Endothelial cell of umbilical vein (primary cell): ENCODE measurements at regions not wholly inside any gene's neighbourhood (a gene's known extent, or its start where the extent isn't known, plus 50 kb on each side); places are given as distances from the start of the nearest gene placed in this dataset.

Source experiments
- BruUV-seq: library from RNA; stranded (reverse); fragments of 400-500 nt; replicated peaks from 2 replicates; lab custom pipeline; 2021; lab: Mats Ljungman, UMichigan
- CTCF ChIA-PET: fragments of 300-600, 350-600 bp; sonication (Branson Sonifier 250); formaldehyde crosslinking; loops from one replicate; lab custom pipeline; 2021; ENCODE audit warnings: antibody characterized with exemption, inconsistent platforms; lab: Charles Lee
- POLR2A ChIA-PET: fragments of 300-600, 350-600 bp; sonication (Branson Sonifier 250); formaldehyde crosslinking; loops from one replicate; lab custom pipeline; 2021; ENCODE audit warnings: antibody characterized with exemption, inconsistent platforms; lab: Charles Lee
- DNase-seq: peaks from one replicate; pipeline ENCODE4 v3.0.0-alpha.2; 2011; ENCODE audit warnings: low read depth, low spot score
- FAIRE-seq: peaks from 2 replicates; lab custom pipeline; 2011; peaks lifted over from hg19 to GRCh38; lab: Jason Lieb, UNC
- H2AFZ ChIP-seq: 2 replicates; pipeline ENCODE4 v1.6.0; 2012; ENCODE audit warnings: low read depth, low read length, control low read depth, inconsistent platforms
- H3K27ac ChIP-seq: 2 replicates; pipeline ENCODE4 v1.5.1; 2011; ENCODE audit warnings: low read depth, mild to moderate bottlenecking, control low read depth, low read length, moderate library complexity; ENCODE audit not compliant: insufficient read depth
- H3K27me3 ChIP-seq, 2 experiments: 2 replicates each; pipeline versions ENCODE4 v1.6.0 to v1.6.1; 2011; ENCODE audit warnings: low read length in 2 of 2, mixed read lengths in 1 of 2; ENCODE audit not compliant: control insufficient read depth in 2 of 2, insufficient read depth in 2 of 2
- H3K36me3 ChIP-seq, 2 experiments: 2 replicates in 1 of 2; 3 replicates in 1 of 2; pipeline ENCODE4 v1.5.1; 2011; ENCODE audit warnings: low read length in 2 of 2, mild to moderate bottlenecking in 1 of 2, moderate library complexity in 1 of 2; ENCODE audit not compliant: control insufficient read depth in 2 of 2, insufficient read depth in 2 of 2; ENCODE audit errors: extremely low read depth in 1 of 2
- H3K4me1 ChIP-seq: 3 replicates; pipeline ENCODE4 v1.5.1; 2011; ENCODE audit warnings: mild to moderate bottlenecking, low read length; ENCODE audit not compliant: control insufficient read depth, insufficient read depth; ENCODE audit errors: extremely low read depth
- H3K4me2 ChIP-seq: 2 replicates; pipeline ENCODE4 v1.6.1; 2011; ENCODE audit warnings: low read length, control low read depth, mixed read lengths; ENCODE audit not compliant: insufficient read depth
- H3K4me3 ChIP-seq, 3 experiments: fragments of 200-600 bp in 1 of 3; sonication (generic), shearing (Covaris generic) in 1 of 3; replicated peaks in 1 of 3; 2 replicates each; pipeline ENCODE4 v1.5.1; 2011 to 2016; ENCODE audit warnings: control low read depth in 3 of 3, low read length in 3 of 3, mild to moderate bottlenecking in 2 of 3, inconsistent platforms in 1 of 3, low read depth in 1 of 3, moderate library complexity in 1 of 3; ENCODE audit not compliant: insufficient read depth in 1 of 3
- H3K79me2 ChIP-seq: 2 replicates; pipeline ENCODE4 v1.6.0; 2012; ENCODE audit warnings: low read length, inconsistent platforms; ENCODE audit not compliant: control insufficient read depth, insufficient read depth
- H3K9ac ChIP-seq: replicated peaks from 2 replicates; pipeline ENCODE3; 2011; ENCODE audit warnings: low read length, control low read depth; ENCODE audit not compliant: insufficient read depth; ENCODE audit errors: extremely low read depth
- H3K9me1 ChIP-seq: replicated peaks from 3 replicates; pipeline ENCODE4 v1.6.0; 2011; ENCODE audit warnings: mild to moderate bottlenecking, low read length; ENCODE audit not compliant: control insufficient read depth, insufficient read depth; ENCODE audit errors: extremely low read depth
- H3K9me3 ChIP-seq: replicated peaks from 2 replicates; pipeline ENCODE4 v1.5.1; 2012; ENCODE audit warnings: low read length, inconsistent platforms; ENCODE audit not compliant: control insufficient read depth, insufficient read depth
- H4K20me1 ChIP-seq: replicated peaks from 2 replicates; pipeline ENCODE3; 2011; ENCODE audit warnings: mild to moderate bottlenecking, low read length; ENCODE audit not compliant: control insufficient read depth, insufficient read depth; ENCODE audit errors: extremely low read depth
- EZH2 ChIP-seq: IDR thresholded peaks from 2 replicates; pipeline ENCODE4 v1.6.1; 2012; ENCODE audit warnings: borderline replicate concordance, low read depth, mild to moderate bottlenecking, moderate library complexity, low read length, inconsistent platforms; ENCODE audit not compliant: severe bottlenecking
- FOS ChIP-seq: IDR thresholded peaks from 2 replicates; pipeline ENCODE4 v1.6.1; 2011; ENCODE audit warnings: mild to moderate bottlenecking, low read length, moderate library complexity, borderline replicate concordance; ENCODE audit not compliant: insufficient read depth
- GATA2 ChIP-seq: IDR thresholded peaks from 2 replicates; pipeline ENCODE4 v1.7.0; 2011; ENCODE audit warnings: low read depth, mild to moderate bottlenecking, moderate library complexity, mixed read lengths, low read length; ENCODE audit not compliant: insufficient read length, insufficient read depth
- JUN ChIP-seq: IDR thresholded peaks from 2 replicates; pipeline ENCODE4 v1.6.1; 2011; ENCODE audit warnings: borderline replicate concordance, low read depth; ENCODE audit not compliant: insufficient read length, insufficient read depth
- MYC ChIP-seq: IDR thresholded peaks from one replicate; pipeline ENCODE4 v1.6.1; 2011; ENCODE audit warnings: mild to moderate bottlenecking, low read depth, low read length
- POLR2A ChIP-seq: IDR thresholded peaks from 2 replicates; pipeline ENCODE4 v1.6.1; 2012; ENCODE audit warnings: low read depth, mild to moderate bottlenecking, control low read depth, low read length
- POLR2AphosphoS5 ChIP-seq: IDR thresholded peaks from 2 replicates; pipeline ENCODE4 v1.6.1; 2012; ENCODE audit warnings: low read depth, mild to moderate bottlenecking, control low read depth, low read length, moderate library complexity; ENCODE audit not compliant: insufficient read depth
- dilution Hi-C: fragments of 300-500 bp; cut with MboI; formaldehyde crosslinking; loops from one replicate; pipeline ENCODE4 v1.15.0; 2019; ENCODE audit warnings: low sequenced_read_pairs; ENCODE audit not compliant: extremely low pct_ligation_motif_present
- intact Hi-C: fragments of 100-400 bp; cut with micrococcal nuclease; formaldehyde crosslinking; loops from one replicate; pipeline ENCODE4 v1.10.0; 2022
- TF ChIP-seq, protein P1 (sequence below): IDR thresholded peaks from 2 replicates; pipeline ENCODE4 v1.6.1; 2011; ENCODE audit not compliant: insufficient read depth, insufficient read length
- TF ChIP-seq, protein P2 (sequence below), 2 donors: IDR thresholded peaks; 1 replicate in 1 of 2; 2 replicates in 1 of 2; pipeline ENCODE4 v1.5.1; 2011; ENCODE audit warnings: low read length in 2 of 2, mild to moderate bottlenecking in 2 of 2, moderate library complexity in 2 of 2, control low read depth in 1 of 2, inconsistent platforms in 1 of 2, low read depth in 1 of 2; ENCODE audit not compliant: insufficient read depth in 1 of 2; ENCODE audit errors: extremely low read depth in 1 of 2

DNA sequence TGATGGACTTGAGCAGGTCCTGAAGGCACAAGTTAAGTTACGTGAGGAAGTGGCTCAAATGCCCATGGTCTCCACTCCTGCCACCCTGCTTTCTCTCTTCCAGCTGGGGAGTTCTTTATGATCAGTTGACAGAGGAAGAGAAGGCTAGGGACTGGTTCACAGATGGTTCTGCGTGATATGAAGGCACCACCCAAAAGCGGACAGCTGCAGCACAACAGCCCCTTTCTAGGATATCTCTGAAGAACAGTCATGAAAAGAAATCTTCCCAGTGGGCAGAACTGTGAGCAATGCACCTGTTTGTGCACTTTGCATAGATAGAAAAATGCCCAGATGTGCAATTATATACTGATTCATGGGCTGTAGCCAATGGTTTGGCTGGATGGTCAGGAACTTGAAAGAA, 162.4 kb upstream of the FSCB start:
- Histone ChIP-seq H3K4me3 (no peak overlapping the region), H3K79me2 (no peaks in the 10 kb centered on the region), H2AFZ (no peak overlapping the region), H3K27ac (no peak overlapping the region), H3K27me3 (no peaks in the 10 kb centered on the region), H4K20me1 (no peaks in the 10 kb centered on the region), H3K9me1 (no peaks in the 10 kb centered on the region), H3K36me3 (no peaks in the 10 kb centered on the region), H3K4me2 (no peak overlapping the region), H3K9me3 (no peaks in the 10 kb centered on the region), H3K9ac (no peak overlapping the region), H3K4me1 (no peaks in the 10 kb centered on the region)
- intact Hi-C loops = no loop called here
- BruUV-seq = no TSS peak
- DNase-seq = no peak
- ChIA-PET POLR2A (no interaction called here), CTCF (no interaction called here)
- FAIRE-seq = no peak
- TF ChIP-seq FOS = no peak
- TF ChIP-seq JUN = no peak
- TF ChIP-seq POLR2AphosphoS5 = no peak
- no peak for TF ChIP-seq GATA2
- dilution Hi-C loops = no loop called here

DNA sequence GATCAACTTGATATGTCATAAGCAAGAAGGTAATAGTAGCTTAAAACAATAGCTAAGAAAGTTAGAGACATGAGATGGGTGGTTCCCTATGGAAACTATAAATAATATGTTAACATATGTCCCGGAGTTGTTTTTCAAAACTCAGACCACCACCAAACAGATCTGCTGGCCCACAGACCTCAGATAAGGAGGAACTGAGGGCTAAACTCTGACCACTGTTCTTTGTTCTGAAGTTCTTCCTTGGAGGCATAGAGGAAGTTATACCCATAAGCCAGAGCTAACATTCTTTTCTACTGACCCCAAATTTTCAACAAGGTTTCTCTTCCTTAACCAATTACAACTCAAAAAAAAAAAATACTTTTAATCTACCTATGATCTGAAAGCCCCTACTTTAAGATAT, 156.1 kb upstream of the FSCB start:
- no peaks in the 10 kb centered on the region for H3K9me1 ChIP-seq
- no peaks in the 10 kb centered on the region for H3K79me2 ChIP-seq
- no TSS peak for BruUV-seq
- no peak overlapping the region for H3K27ac ChIP-seq
- no peak overlapping the region for H3K4me3 ChIP-seq
- no peaks in the 10 kb centered on the region for H4K20me1 ChIP-seq
- no peak for FAIRE-seq
- H3K4me2 ChIP-seq = no peak overlapping the region
- POLR2A ChIA-PET = no interaction called here
- no peak overlapping the region for H2AFZ ChIP-seq
- no peaks in the 10 kb centered on the region for H3K36me3 ChIP-seq
- dilution Hi-C loops = no loop called here
- no peak for DNase-seq
- H3K9ac ChIP-seq = no peak overlapping the region
- intact Hi-C loops = no loop called here
- no peaks in the 10 kb centered on the region for H3K9me3 ChIP-seq
- no peaks in the 10 kb centered on the region for H3K27me3 ChIP-seq
- TF ChIP-seq MYC = no peak
- no peak for TF ChIP-seq FOS
- TF ChIP-seq JUN = no peak
- TF ChIP-seq, protein P1, sequence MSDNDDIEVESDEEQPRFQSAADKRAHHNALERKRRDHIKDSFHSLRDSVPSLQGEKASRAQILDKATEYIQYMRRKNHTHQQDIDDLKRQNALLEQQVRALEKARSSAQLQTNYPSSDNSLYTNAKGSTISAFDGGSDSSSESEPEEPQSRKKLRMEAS = no peak
- TF ChIP-seq POLR2A = no peak
- TF ChIP-seq, protein P2, sequence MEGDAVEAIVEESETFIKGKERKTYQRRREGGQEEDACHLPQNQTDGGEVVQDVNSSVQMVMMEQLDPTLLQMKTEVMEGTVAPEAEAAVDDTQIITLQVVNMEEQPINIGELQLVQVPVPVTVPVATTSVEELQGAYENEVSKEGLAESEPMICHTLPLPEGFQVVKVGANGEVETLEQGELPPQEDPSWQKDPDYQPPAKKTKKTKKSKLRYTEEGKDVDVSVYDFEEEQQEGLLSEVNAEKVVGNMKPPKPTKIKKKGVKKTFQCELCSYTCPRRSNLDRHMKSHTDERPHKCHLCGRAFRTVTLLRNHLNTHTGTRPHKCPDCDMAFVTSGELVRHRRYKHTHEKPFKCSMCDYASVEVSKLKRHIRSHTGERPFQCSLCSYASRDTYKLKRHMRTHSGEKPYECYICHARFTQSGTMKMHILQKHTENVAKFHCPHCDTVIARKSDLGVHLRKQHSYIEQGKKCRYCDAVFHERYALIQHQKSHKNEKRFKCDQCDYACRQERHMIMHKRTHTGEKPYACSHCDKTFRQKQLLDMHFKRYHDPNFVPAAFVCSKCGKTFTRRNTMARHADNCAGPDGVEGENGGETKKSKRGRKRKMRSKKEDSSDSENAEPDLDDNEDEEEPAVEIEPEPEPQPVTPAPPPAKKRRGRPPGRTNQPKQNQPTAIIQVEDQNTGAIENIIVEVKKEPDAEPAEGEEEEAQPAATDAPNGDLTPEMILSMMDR (IDR thresholded peaks at IDR 0.05; ENCODE audit: extremely low read depth in 1 of 2, insufficient read depth in 1 of 2, low read depth in 1 of 2, low read length in 2 of 2) = no peak
- no peak for TF ChIP-seq EZH2
- TF ChIP-seq GATA2 = no peak
- TF ChIP-seq POLR2AphosphoS5 = no peak
- no peaks in the 10 kb centered on the region for H3K4me1 ChIP-seq
- CTCF ChIA-PET = no interaction called here
